Activated CD4-positive, alpha-beta memory T cell treated with anti-CD3 and anti-CD28 coated beads for 36 hours (primary cell): ENCODE measurements at regions not wholly inside any gene's neighbourhood (a gene's known extent, or its start where the extent isn't known, plus 50 kb on each side); places are given as distances from the start of the nearest gene placed in this dataset.

Source experiments
- CTCF ChIA-PET: fragments of 350-600 bp; sonication (Branson Sonifier 250); formaldehyde crosslinking; loops from one replicate; lab custom pipeline; 2021; ENCODE audit warnings: antibody characterized with exemption, inconsistent platforms; lab: Charles Lee
- POLR2A ChIA-PET: fragments of 350-600 bp; sonication (Branson Sonifier 250); formaldehyde crosslinking; loops from one replicate; lab custom pipeline; 2021; ENCODE audit warnings: antibody characterized with exemption; lab: Charles Lee
- DNase-seq: peaks from one replicate; pipeline ENCODE4 v3.0.0-alpha.2; 2020
- H3K27ac Mint-ChIP-seq: one replicate; pipeline ENCODE4 v1.8.0; 2021; ENCODE audit warnings: mixed read lengths
- H3K27me3 Mint-ChIP-seq: one replicate; pipeline ENCODE4 v1.8.0; 2021; ENCODE audit warnings: mixed read lengths
- H3K36me3 Mint-ChIP-seq: one replicate; pipeline ENCODE4 v1.8.0; 2021; ENCODE audit warnings: mixed read lengths
- H3K4me1 Mint-ChIP-seq: one replicate; pipeline ENCODE4 v1.8.0; 2021; ENCODE audit warnings: low read depth, mixed read lengths
- H3K4me3 Mint-ChIP-seq: one replicate; pipeline ENCODE4 v1.8.0; 2021; ENCODE audit warnings: mild to moderate bottlenecking, mixed read lengths
- H3K9me3 Mint-ChIP-seq: one replicate; pipeline ENCODE4 v1.8.0; 2021; ENCODE audit warnings: mixed read lengths
- intact Hi-C: fragments of 100-400 bp; cut with micrococcal nuclease; formaldehyde crosslinking; loops from one replicate; pipeline ENCODE4 v1.15.1; 2023

- peaks cover 2% of the 10 kb centered on the region for H3K27me3 Mint-ChIP-seq
- intact Hi-C loops = no loop called here
- no peaks in the 10 kb centered on the region for H3K4me1 Mint-ChIP-seq
- no peaks in the 10 kb centered on the region for H3K36me3 Mint-ChIP-seq
- no peaks in the 10 kb centered on the region for H3K9me3 Mint-ChIP-seq
- no peak overlapping the region for H3K4me3 Mint-ChIP-seq
- CTCF ChIA-PET = interaction anchor here (1.5 to 5.3 kb wide), 2 partner anchors 20 to 91 kb away, joined by 6 to 30 read pairs; no protein-coding TSS in a partner anchor
- POLR2A ChIA-PET = no interaction called here
- no peak for DNase-seq
- no peak overlapping the region for H3K27ac Mint-ChIP-seq
These were observed 365.3 kb downstream of the REEP3 start for GRCh38 chr10:63886281-63887022.

DNA sequence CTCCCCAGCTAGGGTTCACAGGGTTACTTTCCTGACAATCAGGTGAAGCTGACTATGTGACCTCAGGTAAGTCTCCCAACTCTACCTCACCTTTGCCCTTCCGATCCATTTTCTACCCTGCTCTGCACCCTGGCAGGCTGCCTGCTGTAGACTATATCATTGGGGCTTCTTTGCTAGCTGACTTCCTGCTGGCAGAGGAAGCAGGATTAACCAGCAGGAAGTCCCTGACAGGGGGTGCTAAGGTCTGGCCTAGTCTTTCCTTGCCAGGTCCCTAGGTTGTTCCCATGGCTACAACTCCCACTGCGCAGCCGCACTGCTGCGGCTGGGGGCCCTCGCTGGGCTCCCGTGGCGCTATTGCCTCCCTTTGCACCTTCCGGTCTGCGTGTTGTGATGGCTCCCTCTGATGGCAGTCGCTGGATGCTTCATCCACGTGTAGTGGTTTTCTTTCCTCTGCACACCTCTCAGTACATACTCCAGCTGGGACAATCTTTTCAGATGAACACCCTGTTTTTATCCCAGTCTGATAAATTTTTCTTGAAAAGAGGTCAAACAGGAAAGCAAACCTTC lies 365.9 kb downstream of the REEP3 start:
- Mint-ChIP-seq H3K36me3 (no peaks in the 10 kb centered on the region), H3K4me1 (no peaks in the 10 kb centered on the region), H3K4me3 (no peak overlapping the region), H3K9me3 (no peaks in the 10 kb centered on the region), H3K27ac (no peak overlapping the region), H3K27me3 (peaks cover 2% of the 10 kb centered on the region)
- no peak for DNase-seq
- POLR2A ChIA-PET = no interaction called here
- intact Hi-C loops = no loop called here
- CTCF ChIA-PET = interaction anchor here (1.5 to 5.3 kb wide), 2 partner anchors 20 to 90 kb away, joined by 6 to 30 read pairs; no protein-coding TSS in a partner anchor

DNA sequence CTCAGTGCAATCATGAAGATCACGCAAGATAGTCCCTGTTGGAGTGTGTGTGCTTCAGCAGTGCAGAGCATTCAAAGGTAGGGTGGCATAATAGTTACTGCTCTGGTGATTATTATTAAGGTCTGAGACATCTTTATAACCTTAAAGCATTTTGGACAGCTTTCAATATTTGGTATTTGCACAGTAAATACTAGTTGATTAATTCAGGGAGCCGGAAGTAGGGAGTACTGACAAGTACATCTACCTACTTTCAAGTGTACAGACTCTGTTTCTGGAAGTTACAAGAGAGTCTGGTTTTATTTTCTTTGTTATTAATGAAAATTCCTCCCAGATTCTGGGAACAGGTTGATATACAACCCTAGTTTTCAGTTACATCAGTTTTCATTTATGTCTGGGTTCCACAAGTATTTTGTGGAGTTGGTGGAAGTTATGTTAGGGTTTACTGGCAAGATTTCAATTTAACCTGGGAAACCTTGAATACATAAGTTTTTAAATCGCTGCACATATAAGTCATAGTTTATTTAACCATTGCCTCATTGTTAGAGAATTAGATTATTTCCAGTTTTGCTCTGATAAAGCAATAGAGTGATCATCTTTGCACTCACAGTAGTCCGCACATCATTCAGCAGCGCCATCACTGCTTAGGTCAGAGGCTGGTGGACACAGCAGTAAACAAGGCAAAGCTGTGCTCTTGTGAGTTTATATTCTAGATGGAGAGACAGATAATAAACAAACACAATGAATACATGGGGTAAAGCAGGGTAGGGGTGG lies 366.6 kb downstream of the REEP3 start:
- Mint-ChIP-seq H3K27me3 (peaks cover 2% of the 10 kb centered on the region), H3K36me3 (no peaks in the 10 kb centered on the region)
- POLR2A ChIA-PET = no interaction called here

DNA sequence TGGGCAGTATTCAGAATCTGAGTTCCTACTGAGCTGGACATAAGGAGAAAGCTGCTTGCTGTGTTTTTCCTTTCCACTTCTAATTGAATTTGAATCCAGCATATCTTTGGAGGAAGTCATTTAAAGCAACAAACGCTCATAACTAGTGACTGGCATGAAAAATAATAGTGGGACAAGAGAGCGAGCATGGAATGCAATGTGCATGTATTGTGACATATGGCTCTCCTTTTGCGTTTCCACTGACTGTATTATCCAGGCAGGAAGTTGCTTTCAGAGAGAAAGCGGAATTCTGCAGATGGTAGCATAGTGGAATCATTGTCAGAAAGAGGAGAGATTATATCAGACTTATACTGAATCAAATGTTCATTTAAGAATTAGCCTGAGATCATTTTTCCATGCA lies 368.6 kb downstream of the REEP3 start:
- peaks cover 4% of the 10 kb centered on the region for H3K27me3 Mint-ChIP-seq
- no peaks in the 10 kb centered on the region for H3K9me3 Mint-ChIP-seq
- intact Hi-C loops = no loop called here
- H3K4me1 Mint-ChIP-seq = no peaks in the 10 kb centered on the region
- H3K36me3 Mint-ChIP-seq = no peaks in the 10 kb centered on the region
- ChIA-PET CTCF (interaction anchor here (1.0 kb wide), 1 partner anchor 23 kb away, joined by 3 read pairs; no protein-coding TSS in a partner anchor), POLR2A (no interaction called here)
- no peak overlapping the region for H3K4me3 Mint-ChIP-seq
- DNase-seq = no peak
- no peak overlapping the region for H3K27ac Mint-ChIP-seq

More for the DNA sequence above, 366.6 kb downstream of the REEP3 start:
- no peak for DNase-seq
- H3K4me3 Mint-ChIP-seq = no peak overlapping the region
- CTCF ChIA-PET = interaction anchor here (5.3 kb wide), 1 partner anchor 21 kb away, joined by 30 read pairs; no protein-coding TSS in a partner anchor
- no peaks in the 10 kb centered on the region for H3K9me3 Mint-ChIP-seq
- intact Hi-C loops = no loop called here
- no peak overlapping the region for H3K27ac Mint-ChIP-seq
- no peaks in the 10 kb centered on the region for H3K4me1 Mint-ChIP-seq

GRCh38 chr10:63896992-63897391 lies 375.8 kb downstream of the REEP3 start:
- peaks cover 6% of the 10 kb centered on the region for H3K27me3 Mint-ChIP-seq
- H3K9me3 Mint-ChIP-seq = no peaks in the 10 kb centered on the region
- ChIA-PET CTCF (interaction anchor here (1.1 kb wide), 1 partner anchor 30 kb away, joined by 3 read pairs; no protein-coding TSS in a partner anchor), POLR2A (no interaction called here)
- H3K36me3 Mint-ChIP-seq = no peaks in the 10 kb centered on the region
- H3K4me1 Mint-ChIP-seq = no peaks in the 10 kb centered on the region
- H3K27ac Mint-ChIP-seq = no peak overlapping the region
- H3K4me3 Mint-ChIP-seq = no peak overlapping the region
- intact Hi-C loops = no loop called here
- no peak for DNase-seq

DNA sequence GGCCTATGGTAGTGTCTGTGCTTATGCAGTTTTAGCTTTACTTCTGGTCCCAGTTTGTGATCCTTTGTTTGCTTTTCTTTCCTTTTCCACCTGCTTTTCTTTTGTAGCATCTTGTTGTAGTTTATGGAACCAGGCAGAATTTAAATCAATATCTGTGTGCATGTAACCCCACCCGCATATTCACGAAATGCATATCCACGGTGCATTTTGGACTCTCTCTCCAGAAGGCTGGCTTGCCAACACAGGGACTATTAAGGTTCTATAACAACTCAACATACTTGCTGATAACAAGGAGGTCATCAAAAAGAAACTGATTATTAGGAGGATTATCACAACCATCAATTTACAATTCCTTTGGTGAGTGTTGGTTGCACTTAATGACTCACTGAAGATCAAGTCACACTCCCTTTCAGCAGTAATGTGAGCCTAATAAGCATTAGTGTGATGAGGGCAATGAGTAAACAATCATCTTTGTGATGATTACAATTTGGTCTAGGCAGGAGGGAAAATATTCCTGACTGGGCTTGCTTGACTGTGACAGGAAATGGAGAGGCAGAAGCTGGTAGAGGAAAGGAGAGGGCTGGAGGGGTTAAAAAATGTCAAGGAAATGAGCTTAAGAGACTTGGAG lies 378.6 kb downstream of the REEP3 start:
- no peaks in the 10 kb centered on the region for H3K36me3 Mint-ChIP-seq
- intact Hi-C loops = no loop called here

GRCh38 chr10:63901228-63901627 lies 380.0 kb downstream of the REEP3 start:
- H3K4me3 Mint-ChIP-seq = no peak overlapping the region
- POLR2A ChIA-PET = no interaction called here
- H3K4me1 Mint-ChIP-seq = no peaks in the 10 kb centered on the region
- H3K27ac Mint-ChIP-seq = no peak overlapping the region
- no peak for DNase-seq
- CTCF ChIA-PET = interaction anchor here (1.3 to 2.7 kb wide), 5 partner anchors 11 to 76 kb away, joined by 3 to 6 read pairs (median 5); no protein-coding TSS in a partner anchor
- no peaks in the 10 kb centered on the region for H3K9me3 Mint-ChIP-seq
- intact Hi-C loops = no loop called here
- H3K27me3 Mint-ChIP-seq = peaks cover 4% of the 10 kb centered on the region
- H3K36me3 Mint-ChIP-seq = no peaks in the 10 kb centered on the region

More for the DNA sequence above, 378.6 kb downstream of the REEP3 start:
- Mint-ChIP-seq H3K27me3 (peaks cover 4% of the 10 kb centered on the region), H3K4me3 (no peak overlapping the region), H3K9me3 (no peaks in the 10 kb centered on the region), H3K4me1 (no peaks in the 10 kb centered on the region), H3K27ac (no peak overlapping the region)
- POLR2A ChIA-PET = no interaction called here
- CTCF ChIA-PET = interaction anchor here (2.7 kb wide), 1 partner anchor 33 kb away, joined by 6 read pairs; no protein-coding TSS in a partner anchor
- DNase-seq = no peak

DNA sequence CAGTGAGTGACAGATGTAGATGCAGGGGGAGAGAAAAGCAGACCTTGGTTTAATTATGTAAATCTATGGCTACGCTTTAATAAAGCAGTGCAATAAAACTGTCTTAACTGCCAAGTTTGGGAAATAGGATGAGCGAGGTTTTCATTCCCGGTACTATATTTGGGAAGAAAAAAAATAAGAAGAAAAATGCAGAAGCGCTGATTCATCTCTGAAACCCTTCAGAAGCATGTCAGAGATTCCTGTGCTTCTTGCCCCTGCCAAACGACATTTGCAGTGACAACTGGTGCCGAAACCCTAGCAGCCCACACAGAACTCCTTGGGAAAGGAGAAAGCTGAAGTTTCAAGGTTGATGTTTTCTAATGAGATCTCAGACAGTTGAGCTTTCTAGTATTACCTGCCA lies 380.7 kb downstream of the REEP3 start:
- Mint-ChIP-seq H3K9me3 (no peaks in the 10 kb centered on the region), H3K36me3 (no peaks in the 10 kb centered on the region), H3K27me3 (peaks cover 6% of the 10 kb centered on the region), H3K27ac (no peak overlapping the region), H3K4me3 (no peak overlapping the region), H3K4me1 (no peaks in the 10 kb centered on the region)
- DNase-seq = no peak
- POLR2A ChIA-PET = no interaction called here
- CTCF ChIA-PET = interaction anchor here (0.7 to 2.7 kb wide), 6 partner anchors 11 to 760 kb away, joined by 3 to 6 read pairs (median 4); no protein-coding TSS in a partner anchor
- intact Hi-C loops = no loop called here

DNA sequence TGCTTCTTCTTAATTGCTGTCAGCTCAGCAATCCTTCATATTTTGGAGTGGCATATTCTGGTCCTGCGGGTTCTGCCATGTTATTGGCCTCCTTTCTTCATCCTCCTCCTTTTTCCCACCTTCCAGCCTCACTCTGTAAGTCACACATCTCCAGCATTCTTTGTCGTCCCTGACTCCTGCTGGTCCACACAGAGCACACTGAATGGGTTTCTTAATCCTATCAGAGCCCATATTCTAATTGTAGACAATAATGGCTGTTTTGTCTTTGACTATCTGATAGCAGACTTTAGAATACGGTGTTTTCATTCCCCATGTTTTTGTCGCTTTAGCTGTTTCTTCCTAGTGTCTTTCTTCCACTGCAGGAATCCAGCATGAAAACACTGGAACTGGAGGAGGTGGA lies 389.6 kb downstream of the REEP3 start:
- H3K27me3 Mint-ChIP-seq = peaks cover 4% of the 10 kb centered on the region
- ChIA-PET POLR2A (no interaction called here), CTCF (no interaction called here)
- intact Hi-C loops = no loop called here
- H3K9me3 Mint-ChIP-seq = no peaks in the 10 kb centered on the region
- H3K4me3 Mint-ChIP-seq = no peak overlapping the region
- H3K4me1 Mint-ChIP-seq = no peaks in the 10 kb centered on the region
- no peak for DNase-seq
- H3K36me3 Mint-ChIP-seq = no peaks in the 10 kb centered on the region
- H3K27ac Mint-ChIP-seq = no peak overlapping the region

DNA sequence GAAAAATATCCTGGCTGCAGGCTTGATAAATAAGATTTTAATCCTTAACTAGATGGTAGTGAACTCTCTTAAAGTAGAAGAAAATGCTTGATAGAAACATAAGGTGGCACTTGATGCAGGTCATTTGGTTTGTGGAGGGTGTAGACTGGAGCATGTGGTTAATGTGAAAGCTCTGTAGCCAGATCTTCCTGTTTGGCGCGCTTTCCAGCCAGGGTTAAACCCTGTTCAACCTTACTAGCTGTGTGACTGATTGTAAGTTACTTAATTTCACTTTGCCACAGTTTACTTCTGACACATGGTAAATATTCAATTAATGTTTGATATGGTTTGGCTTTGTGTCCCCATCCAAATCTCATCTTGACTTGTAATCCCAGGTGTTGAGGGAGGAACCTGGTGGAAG lies 394.0 kb downstream of the REEP3 start:
- H3K4me1 Mint-ChIP-seq = no peaks in the 10 kb centered on the region
- H3K27me3 Mint-ChIP-seq = no peaks in the 10 kb centered on the region

GRCh38 chr10:63917363-63917762 lies 396.2 kb downstream of the REEP3 start:
- ChIA-PET CTCF (no interaction called here), POLR2A (no interaction called here)
- no peak for DNase-seq
- Mint-ChIP-seq H3K9me3 (no peaks in the 10 kb centered on the region), H3K36me3 (no peaks in the 10 kb centered on the region), H3K27ac (no peak overlapping the region), H3K4me1 (no peaks in the 10 kb centered on the region), H3K4me3 (no peak overlapping the region), H3K27me3 (no peaks in the 10 kb centered on the region)
- intact Hi-C loops = no loop called here

More for the DNA sequence above, 394.0 kb downstream of the REEP3 start:
- H3K4me3 Mint-ChIP-seq = no peak overlapping the region
- ChIA-PET POLR2A (no interaction called here), CTCF (no interaction called here)
- intact Hi-C loops = no loop called here
- no peaks in the 10 kb centered on the region for H3K9me3 Mint-ChIP-seq
- DNase-seq = no peak
- H3K27ac Mint-ChIP-seq = no peak overlapping the region
- H3K36me3 Mint-ChIP-seq = no peaks in the 10 kb centered on the region
